ENCODE measurements at regions not wholly inside any gene's neighbourhood (a gene's known extent, or its start where the extent isn't known, plus 50 kb on each side); places are given as distances from the start of the nearest gene placed in this dataset.

GRCh38 chr4:188783606-188784160 is 644.4 kb downstream of the TRIML1 start:
- TF ChIP-seq, protein P1, sequence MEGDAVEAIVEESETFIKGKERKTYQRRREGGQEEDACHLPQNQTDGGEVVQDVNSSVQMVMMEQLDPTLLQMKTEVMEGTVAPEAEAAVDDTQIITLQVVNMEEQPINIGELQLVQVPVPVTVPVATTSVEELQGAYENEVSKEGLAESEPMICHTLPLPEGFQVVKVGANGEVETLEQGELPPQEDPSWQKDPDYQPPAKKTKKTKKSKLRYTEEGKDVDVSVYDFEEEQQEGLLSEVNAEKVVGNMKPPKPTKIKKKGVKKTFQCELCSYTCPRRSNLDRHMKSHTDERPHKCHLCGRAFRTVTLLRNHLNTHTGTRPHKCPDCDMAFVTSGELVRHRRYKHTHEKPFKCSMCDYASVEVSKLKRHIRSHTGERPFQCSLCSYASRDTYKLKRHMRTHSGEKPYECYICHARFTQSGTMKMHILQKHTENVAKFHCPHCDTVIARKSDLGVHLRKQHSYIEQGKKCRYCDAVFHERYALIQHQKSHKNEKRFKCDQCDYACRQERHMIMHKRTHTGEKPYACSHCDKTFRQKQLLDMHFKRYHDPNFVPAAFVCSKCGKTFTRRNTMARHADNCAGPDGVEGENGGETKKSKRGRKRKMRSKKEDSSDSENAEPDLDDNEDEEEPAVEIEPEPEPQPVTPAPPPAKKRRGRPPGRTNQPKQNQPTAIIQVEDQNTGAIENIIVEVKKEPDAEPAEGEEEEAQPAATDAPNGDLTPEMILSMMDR (IDR thresholded peaks at IDR 0.05; ENCODE audit: low read depth, low read length, poor library complexity, severe bottlenecking): no peak
- TF ChIP-seq EZH2phosphoT487 (IDR thresholded peaks at IDR 0.05; ENCODE audit: borderline replicate concordance, low read length): no peak

Data from DOHH2 (cell line).